ENCODE measurements at regions not wholly inside any gene's neighbourhood (a gene's known extent, or its start where the extent isn't known, plus 50 kb on each side); places are given as distances from the start of the nearest gene placed in this dataset.

DNA sequence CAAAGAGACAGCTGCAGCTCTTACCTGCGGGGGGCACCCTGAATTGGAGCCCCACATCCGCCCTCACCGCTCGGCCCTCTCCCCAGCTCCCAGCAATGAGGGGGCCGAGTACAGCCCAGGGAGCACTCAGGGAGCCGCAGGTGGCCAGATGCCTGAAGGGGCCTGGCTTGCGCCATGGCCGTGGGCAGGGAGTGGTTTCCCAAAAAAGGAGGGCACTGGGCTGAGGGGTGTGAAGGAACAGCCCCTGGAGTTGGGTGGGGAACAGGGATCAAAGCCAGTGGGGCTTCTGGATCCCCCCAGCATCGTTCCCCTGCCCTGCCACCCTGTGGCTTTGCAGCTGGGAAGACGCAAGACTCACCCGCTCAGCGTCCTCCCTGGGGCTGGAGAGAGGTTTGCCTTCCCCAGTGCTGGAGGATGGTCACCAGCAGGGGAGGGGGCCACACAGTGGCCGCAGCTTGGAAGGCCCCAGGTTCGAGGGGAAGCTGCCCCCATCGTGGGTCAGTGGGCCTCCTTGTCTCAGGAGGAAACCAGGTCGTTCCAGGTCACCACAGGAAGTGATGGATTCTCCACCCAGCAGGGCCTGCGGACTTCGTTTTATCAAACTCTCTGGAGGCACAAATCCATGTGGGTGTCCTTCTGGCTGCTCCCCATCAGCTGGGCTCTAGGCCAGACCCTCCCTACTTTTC lies 68.2 kb upstream of the HPCAL1 start:
- TF ChIP-seq REST (IDR thresholded peaks at IDR 0.05; ENCODE audit: unreplicated experiment) (no peak), CTCF (conservative IDR thresholded peaks at IDR 0.05; ENCODE audit: low read depth in 2 of 2) (no peak; a peak in 1 of 4 replicates), POLR2AphosphoS5 (IDR thresholded peaks at IDR 0.05; ENCODE audit: low read depth) (no peak), JUNB (IDR thresholded peaks at IDR 0.05; ENCODE audit: unreplicated experiment) (no peak), EZH2 (IDR thresholded peaks at IDR 0.05; ENCODE audit: low read depth, unreplicated experiment) (no peak)
